HG03139 (cell line): ENCODE measurements at regions not wholly inside any gene's neighbourhood (a gene's known extent, or its start where the extent isn't known, plus 50 kb on each side); places are given as distances from the start of the nearest gene placed in this dataset.

Source experiments
- ATAC-seq: cut with Tn5 transposase; IDR thresholded peaks from one replicate; pipeline ENCODE4 v1.9.1; 2021; ENCODE audit not compliant: unreplicated experiment

- no peak for ATAC-seq
Observed at GRCh38 chr4:43918377-43918776, 530.2 kb downstream of the KCTD8 start.

- ATAC-seq = no peak
Observed at GRCh38 chr4:43932448-43932847, 516.2 kb downstream of the KCTD8 start.

GRCh38 chr4:43943998-43944397, 504.6 kb downstream of the KCTD8 start:
- ATAC-seq = no peak

- ATAC-seq = no peak
Observed at GRCh38 chr4:43959976-43960375, 488.6 kb downstream of the KCTD8 start.

- ATAC-seq = no peak
Observed at GRCh38 chr4:43968011-43968410, 480.6 kb downstream of the KCTD8 start.

- ATAC-seq = no peak
Observed at GRCh38 chr4:43983610-43984009, 465.0 kb downstream of the KCTD8 start.

GRCh38 chr4:43987331-43987944, 461.2 kb downstream of the KCTD8 start:
- ATAC-seq = no peak

GRCh38 chr4:43990551-43990950, 458.1 kb downstream of the KCTD8 start:
- no peak for ATAC-seq

GRCh38 chr4:43990963-43991362, 457.6 kb downstream of the KCTD8 start:
- no peak for ATAC-seq

- ATAC-seq = no peak
Observed at GRCh38 chr4:43992552-43992951, 456.1 kb downstream of the KCTD8 start.

GRCh38 chr4:43993196-43993902, 455.3 kb downstream of the KCTD8 start:
- ATAC-seq = no peak

- no peak for ATAC-seq
Observed at GRCh38 chr4:43999669-44000068, 448.9 kb downstream of the KCTD8 start.

GRCh38 chr4:44002368-44002767, 446.2 kb downstream of the KCTD8 start:
- no peak for ATAC-seq

GRCh38 chr4:44016570-44017421, 431.8 kb downstream of the KCTD8 start:
- no peak for ATAC-seq

GRCh38 chr4:44017422-44017739, 431.2 kb downstream of the KCTD8 start:
- no peak for ATAC-seq

- ATAC-seq = no peak
Observed at GRCh38 chr4:44019721-44020120, 428.9 kb downstream of the KCTD8 start.

GRCh38 chr4:44025376-44026020, 423.1 kb downstream of the KCTD8 start:
- ATAC-seq = no peak

GRCh38 chr4:44038811-44039210, 409.8 kb downstream of the KCTD8 start:
- no peak for ATAC-seq

GRCh38 chr4:44046491-44046890, 402.1 kb downstream of the KCTD8 start:
- ATAC-seq = no peak

GRCh38 chr4:44056721-44057151, 391.9 kb downstream of the KCTD8 start:
- no peak for ATAC-seq

- no peak for ATAC-seq
Observed at GRCh38 chr4:44070843-44071242, 377.8 kb downstream of the KCTD8 start.
